ENCODE measurements at regions not wholly inside any gene's neighbourhood (a gene's known extent, or its start where the extent isn't known, plus 50 kb on each side); places are given as distances from the start of the nearest gene placed in this dataset.

- no peak for DNase-seq
These were observed 435.2 kb upstream of the MGMT start for GRCh38 chr10:129031844-129032150.

GRCh38 chr10:129032372-129033313, 434.4 kb upstream of the MGMT start:
- DNase-seq: no peak

GRCh38 chr10:129033340-129033739, 433.7 kb upstream of the MGMT start:
- DNase-seq: no peak

DNA sequence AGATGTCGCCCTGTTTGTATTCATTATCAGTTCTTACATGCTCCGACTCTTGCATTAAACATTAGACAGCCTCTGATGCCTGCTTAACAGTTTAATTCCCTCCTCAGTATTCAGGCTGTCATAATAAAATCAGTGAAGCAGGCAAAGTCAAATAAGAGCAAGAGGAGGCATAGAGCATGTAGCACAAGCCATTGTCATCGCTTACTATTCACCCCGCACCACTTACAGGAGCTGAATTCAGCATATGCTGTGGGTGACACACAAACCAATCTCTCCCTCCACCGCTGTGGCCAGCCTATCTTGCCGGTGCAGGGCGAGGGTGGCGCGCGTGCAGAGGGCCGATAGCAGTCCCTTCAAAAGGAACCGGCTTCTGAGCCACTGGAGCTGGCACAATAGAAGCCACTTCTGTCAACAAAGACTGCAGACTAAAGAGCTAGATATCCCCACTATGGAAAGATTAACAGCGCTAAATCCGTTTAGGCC, 433.2 kb upstream of the MGMT start:
- DNase-seq: no peak

- DNase-seq: no peak
These were observed 431.8 kb upstream of the MGMT start for GRCh38 chr10:129035052-129035827.

- DNase-seq: no peak
These were observed 428.5 kb upstream of the MGMT start for GRCh38 chr10:129038522-129038921.

- no peak for DNase-seq
These were observed 427.4 kb upstream of the MGMT start for GRCh38 chr10:129039406-129040370.

DNA sequence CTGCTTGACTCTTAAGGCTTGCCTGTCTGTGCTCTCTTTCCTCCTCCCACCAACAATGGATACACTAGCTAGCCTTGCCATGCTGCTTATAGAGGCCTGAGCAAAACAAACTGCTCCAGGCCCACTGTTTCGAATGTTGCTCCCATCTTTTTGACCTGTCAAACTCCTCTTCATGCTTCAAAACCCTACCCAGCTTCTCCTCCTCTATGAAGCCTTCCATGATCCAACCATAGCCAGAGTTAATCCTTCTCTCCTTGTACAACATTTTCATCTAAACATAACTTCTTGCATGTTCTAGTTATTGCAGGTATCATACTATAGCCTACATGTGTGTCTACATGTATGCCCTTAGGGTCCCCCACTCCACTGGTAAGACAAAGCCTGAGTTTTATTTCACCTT, 426.7 kb upstream of the MGMT start:
- no peak for DNase-seq

GRCh38 chr10:129041916-129042315, 425.1 kb upstream of the MGMT start:
- no peak for DNase-seq

DNA sequence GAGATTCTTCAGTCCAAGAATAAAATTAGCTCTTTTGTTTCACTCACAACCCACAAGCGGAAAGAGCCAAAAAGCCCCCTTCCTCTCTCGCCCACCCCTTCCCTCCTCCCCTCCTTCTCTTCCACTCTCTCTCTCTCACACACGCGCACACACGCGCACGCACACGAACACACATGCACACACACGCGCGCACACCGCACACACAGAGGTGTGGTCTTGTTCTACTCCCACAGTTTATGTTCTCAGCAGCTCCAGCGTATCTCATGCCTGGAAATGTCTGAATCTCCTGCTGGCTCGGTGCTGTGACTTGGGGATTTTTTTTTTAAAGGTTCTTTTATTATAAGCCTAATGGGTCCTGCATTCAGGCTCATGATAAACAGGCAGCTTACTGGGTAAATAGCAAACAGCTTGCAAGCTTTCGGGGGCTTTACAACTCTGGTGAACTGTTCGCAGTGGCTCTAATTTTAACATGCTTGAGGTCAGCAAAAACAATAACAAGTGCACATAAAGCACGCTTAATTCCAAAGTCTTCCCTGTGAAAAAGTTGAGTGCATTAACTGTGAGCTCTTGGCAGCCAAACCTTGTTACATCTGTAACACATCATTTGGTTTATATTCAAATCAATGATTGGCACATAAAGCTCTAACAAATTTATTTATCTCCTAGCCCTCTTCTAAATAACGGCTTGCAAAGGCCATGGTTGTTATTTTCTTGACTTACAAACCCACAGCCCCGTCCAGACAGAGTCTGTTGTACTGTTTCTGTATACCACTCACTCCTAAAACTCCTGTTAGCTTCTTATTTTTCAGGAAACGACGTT, 424.1 kb upstream of the MGMT start:
- DNase-seq: no peak

- DNase-seq: no peak
These were observed 423.4 kb upstream of the MGMT start for GRCh38 chr10:129043691-129044090.

DNA sequence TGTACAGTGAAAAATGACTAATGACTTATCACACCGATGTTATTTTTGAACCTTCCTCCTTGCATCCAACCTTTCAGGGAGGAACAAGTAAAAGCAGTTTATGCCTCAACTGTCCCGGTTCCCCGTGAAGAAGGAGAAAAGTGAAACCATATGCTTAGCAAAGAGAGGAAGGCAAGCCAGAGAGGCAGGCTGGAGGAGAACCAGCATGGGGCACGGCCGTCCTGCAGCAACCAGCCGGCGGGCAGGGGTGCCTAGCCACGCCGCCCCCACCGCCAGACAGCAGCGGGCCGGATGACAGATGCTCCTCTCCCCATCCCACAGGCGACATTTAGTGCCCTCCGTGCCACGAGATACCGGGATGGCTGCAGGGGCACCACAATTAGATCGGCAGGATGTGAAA, 421.4 kb upstream of the MGMT start:
- DNase-seq: no peak

GRCh38 chr10:129046065-129046681, 420.9 kb upstream of the MGMT start:
- DNase-seq: no peak

- no peak for DNase-seq
These were observed 420.1 kb upstream of the MGMT start for GRCh38 chr10:129046962-129047361.

GRCh38 chr10:129047600-129047999, 419.4 kb upstream of the MGMT start:
- no peak for DNase-seq

DNA sequence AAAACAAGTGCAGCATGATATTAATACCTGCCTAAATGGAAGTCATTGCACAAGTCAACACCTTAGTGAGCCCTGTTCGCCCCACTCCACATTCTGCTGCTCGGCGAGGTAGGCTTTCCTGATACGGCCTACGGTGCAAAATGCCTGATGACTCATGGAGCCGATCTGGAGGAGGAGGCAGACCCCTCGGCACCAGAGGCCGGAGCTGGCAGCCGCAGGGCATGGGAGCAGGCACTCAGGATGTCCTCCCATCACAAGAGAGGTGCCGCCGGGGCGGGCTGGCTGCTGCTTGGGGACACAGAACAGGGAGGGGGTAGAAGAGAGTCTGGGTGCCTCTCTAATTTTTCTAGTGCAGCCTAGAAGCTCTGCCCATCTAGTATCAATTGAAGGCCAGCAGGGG, 418.5 kb upstream of the MGMT start:
- peak; percentile 16 for DNase-seq

DNA sequence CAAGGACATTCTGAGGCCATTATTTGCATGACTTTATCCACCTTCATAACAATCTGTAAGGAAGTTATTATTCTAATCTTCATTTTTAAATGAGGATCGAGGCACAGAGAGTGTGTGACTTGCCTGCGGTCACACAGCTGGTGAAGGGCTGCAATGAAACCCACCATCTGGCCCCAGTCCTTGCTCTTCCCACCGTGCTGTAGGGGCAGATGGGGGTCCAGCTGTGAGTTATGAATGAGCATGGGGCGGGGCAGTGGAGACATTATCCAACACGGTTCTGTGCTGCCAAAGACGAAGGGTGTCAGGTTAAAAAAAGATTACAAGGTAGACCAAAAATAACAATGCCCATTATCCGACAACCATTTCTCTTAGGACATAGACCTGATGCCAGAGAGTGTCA, 417.5 kb upstream of the MGMT start:
- no peak for DNase-seq

DNA sequence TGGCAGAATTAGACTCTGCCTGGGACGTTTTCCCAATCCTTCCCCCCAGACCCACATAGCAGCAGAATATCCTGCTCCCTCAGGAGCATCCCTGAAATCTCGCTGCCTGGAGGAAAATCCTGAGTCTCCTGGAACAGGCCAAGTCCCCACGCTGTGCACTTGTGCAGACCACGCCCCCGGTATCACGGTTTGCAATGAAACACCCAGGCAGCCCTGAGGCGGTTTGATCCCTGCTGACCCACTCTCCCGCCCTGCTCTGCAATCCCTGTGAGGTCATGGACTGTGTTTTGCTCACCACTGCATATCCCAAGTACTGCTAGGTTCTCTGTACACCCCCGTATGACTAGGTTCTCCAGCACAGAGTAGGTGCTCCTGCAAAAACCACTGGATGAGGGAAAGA, 411.8 kb upstream of the MGMT start:
- DNase-seq: no peak

GRCh38 chr10:129055986-129056385, 411.1 kb upstream of the MGMT start:
- DNase-seq: no peak

- no peak for DNase-seq
These were observed 410.0 kb upstream of the MGMT start for GRCh38 chr10:129056734-129057689.
